Loucy (cell line): ENCODE measurements at regions not wholly inside any gene's neighbourhood (a gene's known extent, or its start where the extent isn't known, plus 50 kb on each side); places are given as distances from the start of the nearest gene placed in this dataset.

ENCODE experiments used
- H2AFZ ChIP-seq: fragments of 200-600 bp; sonication (generic); 2 replicates; pipeline ENCODE4 v1.6.0; 2016; ENCODE audit warnings: antibody characterized with exemption, mild to moderate bottlenecking, low read length, moderate library complexity
- H3F3A ChIP-seq: fragments of 200-600 bp; 2 replicates; pipeline ENCODE4 v1.6.0; 2016; ENCODE audit warnings: antibody characterized with exemption, low read depth, mild to moderate bottlenecking
- H3K27me3 ChIP-seq: fragments of 200-600 bp; sonication (generic); 2 replicates; pipeline ENCODE4 v1.6.1; 2014; ENCODE audit warnings: low read length, mild to moderate bottlenecking; ENCODE audit not compliant: insufficient read depth, poor library complexity, severe bottlenecking
- H3K36me3 ChIP-seq: fragments of 200-600 bp; sonication (generic); 2 replicates; pipeline ENCODE4 v1.6.1; 2016; ENCODE audit warnings: low read length; ENCODE audit not compliant: insufficient read depth
- H3K4me1 ChIP-seq: fragments of 200-600 bp; sonication (generic); 2 replicates; pipeline ENCODE4 v1.5.1; 2014; ENCODE audit warnings: low read length, mild to moderate bottlenecking; ENCODE audit not compliant: insufficient read depth, poor library complexity, severe bottlenecking
- H3K4me2 ChIP-seq: fragments of 200-600 bp; sonication (generic); 2 replicates; pipeline ENCODE4 v1.6.0; 2014; ENCODE audit warnings: antibody characterized with exemption, low read length, low read depth, mild to moderate bottlenecking; ENCODE audit not compliant: poor library complexity, severe bottlenecking
- H3K4me3 ChIP-seq: fragments of 200-600 bp; sonication (generic); 2 replicates; pipeline ENCODE4 v1.5.1; 2014; ENCODE audit warnings: low read length, mild to moderate bottlenecking, mixed read lengths; ENCODE audit not compliant: poor library complexity, severe bottlenecking
- H3K79me2 ChIP-seq: fragments of 200-600 bp; sonication (generic); 2 replicates; pipeline ENCODE4 v1.6.1; 2014; ENCODE audit warnings: low read length; ENCODE audit not compliant: insufficient read depth
- H3K9ac ChIP-seq: fragments of 200-600 bp; sonication (generic); 2 replicates; pipeline ENCODE4 v1.6.0; 2014; ENCODE audit warnings: mild to moderate bottlenecking, low read depth, low read length, moderate library complexity; ENCODE audit not compliant: poor library complexity, severe bottlenecking
- H3K9me2 ChIP-seq: fragments of 200-600 bp; sonication (generic); replicated peaks from 2 replicates; pipeline ENCODE4 v1.6.1; 2016; ENCODE audit warnings: low read depth, low read length, mixed read lengths
- H3K9me3 ChIP-seq: fragments of 200-600 bp; sonication (generic); 2 replicates; pipeline ENCODE4 v1.6.1; 2014; ENCODE audit warnings: mild to moderate bottlenecking, antibody characterized with exemption, low read length, low read depth; ENCODE audit not compliant: insufficient read depth
- H4K20me1 ChIP-seq: fragments of 200-600 bp; sonication (generic); 2 replicates; pipeline ENCODE4 v1.6.0; 2014; ENCODE audit warnings: antibody characterized with exemption, low read length, mild to moderate bottlenecking; ENCODE audit not compliant: insufficient read depth, poor library complexity, severe bottlenecking
- CTCF ChIP-seq: fragments of 200-600 bp; sonication (generic); conservative IDR thresholded peaks from 2 replicates; pipeline ENCODE4 v1.5.1; 2014; ENCODE audit warnings: mild to moderate bottlenecking, antibody characterized with exemption, low read length
- EZH2phosphoT487 ChIP-seq: fragments of 200-600 bp; IDR thresholded peaks from 2 replicates; pipeline ENCODE4 v1.6.1; 2018; ENCODE audit warnings: antibody characterized with exemption, mild to moderate bottlenecking, moderate library complexity, borderline replicate concordance

DNA sequence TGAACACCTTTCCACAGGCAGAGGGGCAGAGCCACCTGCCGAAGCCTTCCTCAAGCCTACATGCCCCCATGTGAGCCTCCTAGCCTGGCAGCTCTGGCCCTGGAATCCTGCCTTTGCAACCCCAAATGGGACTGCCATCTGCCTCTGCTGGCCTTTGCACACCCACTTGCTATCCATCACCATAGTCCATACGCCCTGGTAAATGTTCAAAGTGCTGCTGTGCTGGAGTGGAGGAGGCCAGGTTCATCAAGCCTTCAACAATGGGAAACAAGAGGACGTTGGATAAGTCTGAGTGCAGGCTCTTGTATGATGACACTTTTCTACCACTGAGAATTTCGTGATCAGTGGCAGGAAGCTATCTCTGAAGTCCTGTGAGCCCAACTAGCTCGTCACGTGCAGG, 159.8 kb downstream of the MED10 start:
- Histone ChIP-seq H3K9ac (no peak overlapping the region), H4K20me1 (no peaks in the 10 kb centered on the region), H2AFZ (no peak overlapping the region), H3K79me2 (no peaks in the 10 kb centered on the region), H3K27me3 (no peaks in the 10 kb centered on the region), H3K9me2 (no peaks in the 10 kb centered on the region), H3K4me2 (no peak overlapping the region), H3F3A (no peaks in the 10 kb centered on the region), H3K9me3 (peaks cover 18% of the 10 kb centered on the region; the same call in 1 of the 2 replicates), H3K36me3 (no peaks in the 10 kb centered on the region), H3K4me3 (no peak overlapping the region), H3K4me1 (no peaks in the 10 kb centered on the region)
- TF ChIP-seq EZH2phosphoT487 (no peak), CTCF (no peak)

DNA sequence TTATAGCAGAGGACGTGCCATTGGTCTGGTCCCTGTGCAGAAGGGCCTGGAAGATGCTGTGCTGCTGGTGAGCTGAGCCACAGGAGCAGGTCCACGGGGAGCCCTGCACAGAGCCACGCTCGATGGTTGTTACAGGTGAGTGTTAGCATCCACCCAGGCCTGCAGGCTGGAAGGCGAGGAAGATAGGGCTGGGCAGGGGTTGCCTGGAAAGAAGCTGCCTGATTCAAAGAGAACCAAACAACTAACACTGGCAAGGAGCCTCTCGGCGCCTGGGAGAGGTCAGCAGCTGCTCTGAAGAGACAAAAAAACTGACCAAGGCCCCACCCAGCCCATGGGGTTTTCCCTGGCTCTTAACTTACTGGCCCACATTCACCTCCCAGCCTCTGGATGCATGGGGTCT, 160.2 kb downstream of the MED10 start:
- Histone ChIP-seq H3K79me2 (no peaks in the 10 kb centered on the region), H3K4me2 (no peak overlapping the region), H3F3A (no peaks in the 10 kb centered on the region), H3K36me3 (no peaks in the 10 kb centered on the region), H3K9me2 (no peaks in the 10 kb centered on the region), H4K20me1 (no peaks in the 10 kb centered on the region), H3K9ac (no peak overlapping the region), H3K9me3 (peaks cover 18% of the 10 kb centered on the region; the same call in 1 of the 2 replicates), H2AFZ (no peak overlapping the region), H3K4me3 (no peak overlapping the region), H3K27me3 (no peaks in the 10 kb centered on the region), H3K4me1 (no peaks in the 10 kb centered on the region)
- TF ChIP-seq CTCF (no peak), EZH2phosphoT487 (no peak)

DNA sequence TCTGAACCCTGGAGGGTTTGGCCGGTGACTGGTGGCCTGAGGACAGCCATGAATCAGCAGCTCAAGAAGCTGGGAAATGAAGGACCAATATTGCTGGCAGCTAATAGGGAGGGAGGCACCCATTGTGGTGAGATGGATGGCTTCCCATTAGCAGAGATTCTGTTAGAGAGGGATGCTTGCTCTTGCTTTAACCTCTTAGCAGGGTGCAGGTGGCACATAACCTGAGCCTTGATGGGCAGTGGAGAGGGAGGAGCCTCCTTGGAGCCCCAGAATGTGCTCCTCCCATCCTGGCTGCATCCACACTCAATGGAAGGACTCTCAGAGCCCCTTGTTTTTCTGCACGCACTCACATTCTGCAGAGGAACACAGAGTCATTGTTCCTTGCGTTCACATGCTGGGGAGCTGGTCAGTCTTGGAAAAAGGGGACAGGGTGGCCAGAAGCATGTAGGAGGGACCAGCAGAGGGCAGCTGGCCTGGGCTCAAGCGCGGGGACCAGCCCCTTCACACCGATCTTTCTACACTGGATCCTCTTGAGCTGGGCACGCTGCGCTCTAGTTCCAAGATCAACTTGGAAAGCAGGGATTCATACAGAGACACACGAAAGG, 161.8 kb downstream of the MED10 start:
- Histone ChIP-seq H3K4me1 (no peaks in the 10 kb centered on the region), H2AFZ (no peak overlapping the region), H3K9ac (no peak overlapping the region), H3K4me3 (no peak overlapping the region), H3K36me3 (no peaks in the 10 kb centered on the region), H3K27me3 (no peaks in the 10 kb centered on the region), H4K20me1 (no peaks in the 10 kb centered on the region), H3K4me2 (no peak overlapping the region), H3K79me2 (no peaks in the 10 kb centered on the region), H3F3A (no peaks in the 10 kb centered on the region), H3K9me3 (peaks cover 12% of the 10 kb centered on the region; the same call in 1 of the 2 replicates), H3K9me2 (no peaks in the 10 kb centered on the region)
- TF ChIP-seq EZH2phosphoT487 (no peak), CTCF (no peak)
